Thymus (tissue), 11 donors: ENCODE measurements at regions not wholly inside any gene's neighbourhood (a gene's known extent, or its start where the extent isn't known, plus 50 kb on each side); places are given as distances from the start of the nearest gene placed in this dataset.

Experiments used
- DNase-seq, 9 donors: peaks; one replicate each; pipeline ENCODE4 v3.0.0-alpha.2; 2013; ENCODE audit warnings: low spot score in 9 of 9, low read depth in 6 of 9, missing footprints in 1 of 9
- H3K27ac ChIP-seq, 2 donors: one replicate each; pipeline ENCODE4 v1.5.1; 2013; ENCODE audit warnings: control low read depth in 1 of 2, low read depth in 1 of 2, low read length in 1 of 2, mild to moderate bottlenecking in 1 of 2, moderate library complexity in 1 of 2
- H3K27me3 ChIP-seq, 2 donors: one replicate each; pipeline ENCODE4 v1.5.1; 2013; ENCODE audit warnings: low read length in 1 of 2; ENCODE audit not compliant: control insufficient read depth in 2 of 2, insufficient read depth in 1 of 2
- H3K36me3 ChIP-seq, 2 donors: one replicate each; pipeline ENCODE4 v1.5.1; 2013; ENCODE audit warnings: low read length in 1 of 2, mild to moderate bottlenecking in 1 of 2, moderate library complexity in 1 of 2; ENCODE audit not compliant: control insufficient read depth in 2 of 2, insufficient read depth in 2 of 2
- H3K4me1 ChIP-seq, 2 donors: one replicate each; pipeline ENCODE4 v1.5.1; 2013; ENCODE audit warnings: low read length in 2 of 2; ENCODE audit not compliant: control insufficient read depth in 2 of 2, insufficient read depth in 2 of 2
- H3K4me3 ChIP-seq, 2 donors: one replicate each; pipeline ENCODE4 v1.5.1; 2013; ENCODE audit warnings: low read length in 2 of 2, control low read depth in 1 of 2, mild to moderate bottlenecking in 1 of 2
- H3K9me3 ChIP-seq, 2 donors: one replicate each; pipeline ENCODE4 v1.5.1; 2013; ENCODE audit warnings: low read length in 1 of 2, mild to moderate bottlenecking in 1 of 2; ENCODE audit not compliant: control insufficient read depth in 2 of 2, insufficient read depth in 1 of 2
- WGBS: extraction: QIAGEN DNeasy Blood & Tissue Kit; methylation state at CpG from one replicate; pipeline ENCODE4 v1.1.7; 2013; 5-methylcytosine and 5-hydroxymethylcytosine counted together
- donor health status: healthy.

DNA sequence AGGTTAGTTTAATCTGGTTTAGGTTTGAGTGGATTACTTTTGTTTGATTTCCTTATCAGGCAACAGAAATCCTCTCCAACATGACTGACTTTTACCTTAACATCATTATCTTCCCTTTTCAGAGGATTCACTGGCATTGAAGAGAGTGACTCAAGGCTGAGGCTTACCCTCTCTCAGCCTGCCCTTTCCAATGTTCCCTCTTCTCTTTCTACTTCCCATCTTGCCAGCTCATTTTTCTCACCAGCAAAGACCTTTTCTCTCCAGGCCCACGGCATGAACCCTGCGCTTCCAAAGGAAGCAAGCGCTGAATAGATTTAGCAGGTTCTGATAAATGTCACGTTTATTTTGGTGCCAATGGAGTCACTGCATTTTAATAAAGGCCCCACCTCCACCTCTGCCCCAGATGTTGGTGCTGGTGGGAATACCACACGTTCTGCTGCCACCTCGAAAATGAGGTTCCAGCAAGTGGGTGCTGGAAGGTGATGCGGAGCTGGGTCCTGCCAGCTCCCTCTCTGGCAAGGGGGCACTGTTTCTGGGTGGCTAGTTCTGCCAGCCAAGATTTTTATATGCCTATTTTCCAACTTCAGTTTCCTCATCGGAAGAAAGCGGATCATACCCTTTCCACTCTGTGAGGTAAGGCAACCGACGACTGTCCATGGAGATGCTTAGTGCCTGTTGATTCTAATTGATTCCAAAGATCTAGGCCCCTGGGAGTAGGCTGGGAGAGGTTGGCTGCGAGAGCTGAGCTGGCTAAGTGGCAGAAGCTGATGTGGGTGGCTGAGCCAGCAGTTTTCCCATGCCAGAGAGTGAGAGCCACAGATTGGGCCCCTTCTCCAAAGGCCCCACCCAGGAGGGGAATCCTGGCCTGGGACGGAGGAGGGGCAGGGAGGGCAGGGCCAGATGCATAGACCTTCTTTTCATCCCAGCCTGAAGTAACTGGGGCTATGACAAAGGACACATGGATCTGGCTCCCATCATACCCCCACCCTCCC lies 87.7 kb upstream of the MAFB start:
- H3K4me3 ChIP-seq: no peak overlapping the region
- H3K27me3 ChIP-seq: no peaks in the 10 kb centered on the region
- H3K4me1 ChIP-seq: peaks cover 0 to 5% of the 10 kb centered on the region in 2 donors
- H3K27ac ChIP-seq: no peak overlapping the region
- H3K36me3 ChIP-seq: no peaks in the 10 kb centered on the region
- no peaks in the 10 kb centered on the region for H3K9me3 ChIP-seq
- no peak for DNase-seq
- WGBS: 93% methylated on average over 13 of the region's 13 CpGs

DNA sequence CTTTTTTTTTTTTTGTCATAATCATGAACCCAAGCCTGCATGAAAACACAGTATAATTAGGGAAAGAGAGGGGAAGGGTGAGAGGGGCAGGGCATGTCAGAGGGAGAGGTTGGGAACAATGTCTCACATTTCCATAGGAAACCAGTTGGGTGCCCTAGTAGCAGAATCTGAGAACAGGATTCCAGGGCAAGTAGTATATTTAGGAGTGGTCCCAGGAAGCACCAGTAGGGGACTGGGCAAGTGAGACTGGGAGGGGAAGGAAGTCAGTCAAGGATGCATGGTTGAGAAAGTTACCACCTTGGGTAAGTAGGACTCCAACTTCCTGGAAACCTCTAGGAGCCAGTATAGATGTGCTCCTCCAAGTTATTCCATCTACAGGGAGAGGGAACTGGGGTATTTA lies 88.6 kb upstream of the MAFB start:
- Histone ChIP-seq H3K27ac (no peak overlapping the region), H3K4me1 (peaks cover 0 to 5% of the 10 kb centered on the region in 2 donors), H3K36me3 (no peaks in the 10 kb centered on the region), H3K4me3 (no peak overlapping the region), H3K9me3 (no peaks in the 10 kb centered on the region), H3K27me3 (no peaks in the 10 kb centered on the region)
- no peak for DNase-seq

DNA sequence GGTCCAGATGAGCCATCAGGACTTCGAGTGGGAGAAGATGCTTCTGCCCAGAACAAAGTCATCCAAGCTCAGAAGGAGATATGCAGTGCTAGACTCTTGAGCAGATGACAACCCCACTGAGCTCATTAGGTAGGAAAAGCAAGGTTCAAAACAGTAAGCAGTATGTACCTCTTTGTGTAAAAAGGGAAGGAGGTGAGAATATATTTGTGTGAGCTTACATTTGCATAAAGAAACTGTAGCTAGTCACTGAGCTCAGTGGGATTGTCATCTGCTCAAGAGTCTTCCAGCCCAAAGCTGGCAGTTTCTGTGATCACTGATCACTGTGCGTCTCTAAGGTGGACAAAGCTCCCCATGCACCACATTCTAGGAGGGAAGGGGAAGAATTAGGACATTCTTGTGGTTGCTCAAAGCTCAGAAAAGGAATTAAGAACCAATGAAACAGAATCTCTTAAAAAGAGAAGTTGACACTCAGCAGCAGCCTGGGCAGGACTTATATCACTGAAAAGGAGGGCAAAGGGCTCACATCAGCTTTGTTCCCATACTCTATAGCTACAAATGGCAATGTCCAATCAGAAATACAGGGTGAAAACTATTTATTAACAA lies 90.0 kb upstream of the MAFB start:
- Histone ChIP-seq H3K4me3 (no peak overlapping the region), H3K4me1 (peaks cover 0 to 12% of the 10 kb centered on the region in 2 donors), H3K27ac (no peak overlapping the region), H3K9me3 (no peaks in the 10 kb centered on the region), H3K36me3 (no peaks in the 10 kb centered on the region), H3K27me3 (no peaks in the 10 kb centered on the region)
- WGBS: 61% methylated on average over 2 of the region's 2 CpGs
- DNase-seq: no peak

DNA sequence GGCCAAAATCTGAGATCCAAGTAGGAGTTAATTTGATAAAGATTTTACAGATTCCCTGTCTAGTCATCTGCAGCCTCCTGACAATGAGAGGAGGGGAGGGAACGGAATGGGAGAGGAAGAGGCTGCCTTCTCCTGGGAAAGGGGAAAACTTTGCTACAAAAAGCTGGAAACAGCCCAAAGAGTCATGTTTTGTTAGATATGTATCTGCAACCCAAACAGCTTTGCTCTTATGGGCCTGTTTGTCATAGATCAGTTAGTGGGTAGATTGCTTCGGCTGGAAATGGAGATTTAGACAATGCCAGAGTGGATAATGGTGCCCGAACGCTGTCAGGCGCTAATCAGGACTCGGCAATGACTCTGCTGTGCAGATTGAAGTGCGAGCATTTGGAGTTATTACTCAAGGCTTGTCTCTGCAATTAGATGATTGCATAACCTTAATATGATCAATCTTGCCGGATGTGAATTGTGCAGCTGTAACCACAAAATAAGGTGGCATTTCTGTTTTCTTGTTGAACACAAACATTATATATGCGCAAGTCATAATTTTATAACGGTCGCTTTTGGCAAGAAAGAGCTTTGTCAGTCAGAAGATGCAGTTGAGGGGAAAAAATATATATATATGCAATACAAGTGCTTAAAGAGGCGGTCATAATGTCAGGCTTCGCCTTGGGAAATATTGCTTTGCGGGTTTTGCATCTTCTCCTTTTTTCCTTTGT lies 92.4 kb upstream of the MAFB start:
- H3K36me3 ChIP-seq: no peaks in the 10 kb centered on the region
- H3K4me1 ChIP-seq: peaks cover 0 to 12% of the 10 kb centered on the region in 2 donors
- no peaks in the 10 kb centered on the region for H3K9me3 ChIP-seq
- no peak for DNase-seq
- no peaks in the 10 kb centered on the region for H3K27me3 ChIP-seq
- H3K27ac ChIP-seq: no peak overlapping the region
- 77% methylated on average over 14 of the region's 14 CpGs for WGBS
- H3K4me3 ChIP-seq: no peak overlapping the region

DNA sequence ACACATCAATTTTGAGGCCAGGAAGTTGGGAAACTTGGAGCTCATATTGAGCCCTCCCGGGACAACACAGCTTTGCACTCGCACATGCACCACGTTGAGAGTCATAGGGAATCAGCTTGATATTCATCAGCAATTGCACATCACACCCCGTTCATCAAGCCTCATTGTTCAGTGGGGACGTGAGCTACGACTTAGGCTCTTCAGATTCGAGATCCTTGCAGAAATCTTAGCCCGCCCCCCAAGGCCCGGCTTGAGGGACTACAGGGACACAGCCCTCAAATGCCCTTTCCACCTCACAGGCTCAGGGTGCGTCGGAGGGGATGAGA lies 93.0 kb upstream of the MAFB start:
- Histone ChIP-seq H3K27ac (no peak overlapping the region), H3K4me1 (peaks cover 0 to 12% of the 10 kb centered on the region in 2 donors)

DNA sequence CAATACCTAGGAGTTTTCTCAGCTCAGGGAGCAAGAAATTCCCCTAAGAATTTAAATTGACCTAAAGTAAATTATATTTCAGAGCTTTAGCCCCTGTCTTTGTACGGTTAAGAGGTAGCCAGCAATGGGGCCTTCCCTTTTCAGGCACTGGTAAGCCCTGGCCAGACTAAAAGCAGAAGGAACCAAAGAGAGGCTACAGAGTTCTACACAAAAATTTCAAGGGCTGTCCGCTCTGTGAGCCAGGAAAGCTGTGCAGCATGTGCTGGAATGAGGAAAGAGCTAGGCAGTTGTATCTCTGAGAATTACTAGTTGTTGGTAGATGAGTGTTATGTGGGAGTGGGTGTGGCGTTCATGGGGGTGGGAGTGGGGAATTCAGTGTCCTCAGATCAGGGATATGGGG lies 96.3 kb upstream of the MAFB start:
- WGBS: 96% methylated on average over 3 of the region's 3 CpGs
- H3K27ac ChIP-seq: no peak overlapping the region
- no peak overlapping the region for H3K4me3 ChIP-seq
- H3K27me3 ChIP-seq: no peaks in the 10 kb centered on the region
- H3K9me3 ChIP-seq: no peaks in the 10 kb centered on the region
- no peaks in the 10 kb centered on the region for H3K36me3 ChIP-seq
- peaks cover 0 to 12% of the 10 kb centered on the region in 2 donors for H3K4me1 ChIP-seq
- no peak for DNase-seq

More for the DNA sequence above, 93.0 kb upstream of the MAFB start:
- H3K4me3 ChIP-seq: no peak overlapping the region
- H3K27me3 ChIP-seq: no peaks in the 10 kb centered on the region
- H3K9me3 ChIP-seq: no peaks in the 10 kb centered on the region
- 87% methylated on average over 11 of the region's 11 CpGs for WGBS
- H3K36me3 ChIP-seq: no peaks in the 10 kb centered on the region
- DNase-seq: no peak

DNA sequence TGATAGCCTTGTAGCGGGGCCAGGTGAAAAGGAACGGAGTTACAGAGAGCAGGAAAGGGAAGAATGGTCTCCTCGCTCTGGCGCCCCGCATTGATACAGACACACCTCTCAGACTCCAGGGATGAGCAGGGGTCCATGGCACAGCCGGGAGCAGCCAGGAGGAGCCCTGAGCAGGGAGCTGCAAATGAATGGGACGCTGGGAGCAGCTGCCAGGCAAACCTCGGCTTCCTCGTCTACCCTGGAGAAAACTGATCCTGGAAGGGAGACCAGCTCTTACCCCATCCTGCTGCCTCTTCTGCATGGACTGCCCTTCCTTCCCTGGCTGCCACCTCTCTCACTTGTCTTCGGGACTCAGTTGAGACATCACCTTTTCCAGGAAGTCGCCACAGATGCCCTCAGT lies 97.3 kb upstream of the MAFB start:
- H3K36me3 ChIP-seq: no peaks in the 10 kb centered on the region
- H3K27me3 ChIP-seq: no peaks in the 10 kb centered on the region
- WGBS: 92% methylated on average over 11 of the region's 11 CpGs
- H3K4me3 ChIP-seq: no peak overlapping the region
- no peak overlapping the region for H3K27ac ChIP-seq
- no peak for DNase-seq
- H3K4me1 ChIP-seq: peaks cover 0 to 10% of the 10 kb centered on the region in 2 donors
- H3K9me3 ChIP-seq: no peaks in the 10 kb centered on the region

DNA sequence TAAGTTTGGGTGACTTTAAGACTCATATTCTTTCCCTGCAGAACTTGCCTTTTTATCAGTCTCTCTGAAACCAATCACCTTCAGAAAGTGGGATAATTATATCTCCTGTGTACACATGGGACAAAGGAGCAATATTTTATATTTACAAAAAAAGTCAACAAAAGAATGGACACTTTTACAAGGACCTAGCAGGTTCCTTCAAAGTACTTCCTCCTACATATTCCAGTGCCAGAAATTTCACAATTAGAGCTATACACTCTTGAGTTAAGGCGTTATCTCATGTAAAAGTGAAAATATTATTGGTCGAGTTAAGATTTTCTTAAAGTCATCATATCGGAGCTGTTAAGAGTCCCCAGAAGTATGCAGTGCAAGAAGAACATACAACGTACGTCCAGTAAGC lies 98.9 kb upstream of the MAFB start:
- DNase-seq: no peak
- 85% methylated on average over 5 of the region's 5 CpGs for WGBS
- Histone ChIP-seq H3K36me3 (no peaks in the 10 kb centered on the region), H3K27me3 (no peaks in the 10 kb centered on the region), H3K9me3 (no peaks in the 10 kb centered on the region), H3K4me3 (no peak overlapping the region), H3K4me1 (peaks cover 0 to 4% of the 10 kb centered on the region in 2 donors), H3K27ac (no peak overlapping the region)

DNA sequence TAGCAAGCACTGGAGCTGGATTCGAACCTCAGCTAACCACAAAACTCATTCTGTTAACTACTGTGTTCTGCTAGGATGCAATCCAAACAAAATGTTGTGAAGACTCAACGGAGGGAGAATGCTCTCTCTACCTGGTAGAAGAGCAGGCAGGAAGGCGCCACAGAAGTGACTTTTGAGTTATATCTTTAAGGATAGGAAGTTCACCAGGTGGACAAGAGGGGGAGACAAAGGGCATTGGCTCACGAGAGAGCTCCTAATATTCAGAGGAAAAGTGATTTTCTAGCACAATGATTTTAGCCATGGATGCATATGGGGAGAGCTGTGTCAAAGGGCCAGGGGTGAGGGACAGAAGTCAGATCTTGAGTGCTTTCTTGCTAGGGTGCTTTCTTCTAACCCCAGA lies 108.4 kb upstream of the MAFB start:
- Histone ChIP-seq H3K36me3 (no peaks in the 10 kb centered on the region), H3K27me3 (no peaks in the 10 kb centered on the region), H3K4me1 (peaks cover 0 to 11% of the 10 kb centered on the region in 2 donors), H3K4me3 (no peak overlapping the region), H3K9me3 (no peaks in the 10 kb centered on the region), H3K27ac (no peak overlapping the region)
- peak; percentile 14 to 80 (median 45) for DNase-seq
- WGBS: 45% methylated on average over 4 of the region's 4 CpGs
